ENCODE measurements at regions not wholly inside any gene's neighbourhood (a gene's known extent, or its start where the extent isn't known, plus 50 kb on each side); places are given as distances from the start of the nearest gene placed in this dataset.

DNA sequence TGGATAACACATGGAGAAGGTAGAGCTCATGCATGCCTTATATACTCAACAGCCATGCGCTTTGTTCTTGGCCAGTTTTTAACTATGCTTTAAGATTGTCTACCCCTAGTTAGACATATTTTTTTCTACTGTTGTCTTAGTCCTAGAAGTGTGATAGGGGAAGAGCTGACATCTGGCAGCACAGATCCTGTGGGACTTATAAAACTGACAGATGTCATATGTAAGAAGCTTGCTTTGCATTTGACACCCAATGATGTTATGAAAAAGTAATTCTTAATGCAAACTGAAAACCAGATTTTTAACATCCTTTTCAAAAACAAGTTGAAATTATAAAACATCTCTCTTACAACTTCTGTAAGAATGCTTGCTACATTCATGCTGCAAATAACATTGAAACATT lies 715.9 kb upstream of the LRRN3 start:
- no peak for TF ChIP-seq EZH2phosphoT487 (IDR thresholded peaks at IDR 0.05; ENCODE audit: insufficient read depth, low read depth)
- no peak for TF ChIP-seq EZH2 (IDR thresholded peaks at IDR 0.05; ENCODE audit: insufficient read depth, poor library complexity, severe bottlenecking)
